Common myeloid progenitor, CD34-positive (primary cell): ENCODE measurements at regions not wholly inside any gene's neighbourhood (a gene's known extent, or its start where the extent isn't known, plus 50 kb on each side); places are given as distances from the start of the nearest gene placed in this dataset.

ENCODE experiments used
- CTCF ChIA-PET: fragments of 350-600 bp; sonication (Branson Sonifier 250); formaldehyde crosslinking; loops from one replicate; lab custom pipeline; 2021; ENCODE audit warnings: antibody characterized with exemption; lab: Charles Lee
- POLR2A ChIA-PET: fragments of 350-600 bp; sonication (Branson Sonifier 250); formaldehyde crosslinking; loops from one replicate; lab custom pipeline; 2021; ENCODE audit warnings: antibody characterized with exemption; lab: Charles Lee
- DNase-seq, 3 donors: peaks; one replicate each; pipeline versions ENCODE4 v3.0.0 to v3.0.0-alpha.2; 2013
- H3K27ac ChIP-seq, 2 experiments: 1 replicate in 1 of 2; 2 replicates in 1 of 2; pipeline ENCODE4 v1.7.0; 2013; ENCODE audit warnings: inconsistent platforms in 2 of 2, low read length in 2 of 2, mild to moderate bottlenecking in 2 of 2, low read depth in 1 of 2, moderate library complexity in 1 of 2; ENCODE audit not compliant: severe bottlenecking in 2 of 2, insufficient read depth in 1 of 2, poor library complexity in 1 of 2
- H3K27me3 ChIP-seq, 5 experiments: replicated peaks in 2 of 5; 1 replicate in 3 of 5; 2 replicates in 2 of 5; pipeline versions ENCODE4 v1.6.1 to v1.7.0; 2013; ENCODE audit warnings: low read length in 4 of 5, mild to moderate bottlenecking in 2 of 5, moderate library complexity in 2 of 5, inconsistent platforms in 1 of 5; ENCODE audit not compliant: insufficient read depth in 5 of 5, control insufficient read depth in 4 of 5
- H3K36me3 ChIP-seq, 4 experiments: 1 replicate in 2 of 4; 2 replicates in 2 of 4; pipeline versions ENCODE4 v1.6.1 to v1.7.0; 2013; ENCODE audit warnings: low read length in 3 of 4, control low read depth in 1 of 4, mild to moderate bottlenecking in 1 of 4; ENCODE audit not compliant: control insufficient read depth in 4 of 4, insufficient read depth in 4 of 4
- H3K4me1 ChIP-seq, 4 experiments: 1 replicate in 3 of 4; 2 replicates in 1 of 4; pipeline versions ENCODE4 v1.6.1 to v1.7.1; 2013; ENCODE audit warnings: low read length in 3 of 4, mild to moderate bottlenecking in 3 of 4, control low read depth in 1 of 4, inconsistent platforms in 1 of 4, moderate library complexity in 1 of 4; ENCODE audit not compliant: control insufficient read depth in 4 of 4, insufficient read depth in 4 of 4; ENCODE audit errors: control extremely low read depth in 1 of 4
- H3K4me3 ChIP-seq, 7 experiments: 1 replicate in 4 of 7; 2 replicates in 3 of 7; pipeline versions ENCODE4 v1.5.1 to v1.7.0; 2013; ENCODE audit warnings: mild to moderate bottlenecking in 7 of 7, low read length in 6 of 7, moderate library complexity in 6 of 7, inconsistent platforms in 2 of 7, low read depth in 2 of 7, control low read depth in 1 of 7; ENCODE audit not compliant: insufficient read depth in 4 of 7, control insufficient read depth in 1 of 7; ENCODE audit errors: extremely low read depth in 1 of 7
- H3K9me3 ChIP-seq, 5 experiments: 1 replicate in 4 of 5; 2 replicates in 1 of 5; pipeline versions ENCODE4 v1.6.1 to v1.7.1; 2013; ENCODE audit warnings: low read length in 4 of 5, mild to moderate bottlenecking in 2 of 5, inconsistent platforms in 1 of 5, low read depth in 1 of 5, moderate library complexity in 1 of 5; ENCODE audit not compliant: control insufficient read depth in 4 of 5, insufficient read depth in 2 of 5; ENCODE audit errors: control extremely low read depth in 1 of 5
- WGBS: methylation state at CpG from one replicate; pipeline ENCODE4 v1.1.5; 2013; ENCODE audit not compliant: insufficient coverage; 5-methylcytosine and 5-hydroxymethylcytosine counted together

GRCh38 chr17:79428988-79429387 lies 181.9 kb downstream of the RBFOX3 start:
- no peak overlapping the region for H3K4me3 ChIP-seq
- no peaks in the 10 kb centered on the region for H3K36me3 ChIP-seq
- ChIA-PET CTCF (no interaction called here), POLR2A (no interaction called here)
- H3K27me3 ChIP-seq, result peaks cover 0 to 45% (median 3%) of the 10 kb centered on the region in 5 experiments
- no peaks in the 10 kb centered on the region for H3K4me1 ChIP-seq
- 75% methylated on average over 10 of the region's 12 CpGs for WGBS
- no peak overlapping the region for H3K27ac ChIP-seq
- no peaks in the 10 kb centered on the region for H3K9me3 ChIP-seq
- DNase-seq, result no peak

DNA sequence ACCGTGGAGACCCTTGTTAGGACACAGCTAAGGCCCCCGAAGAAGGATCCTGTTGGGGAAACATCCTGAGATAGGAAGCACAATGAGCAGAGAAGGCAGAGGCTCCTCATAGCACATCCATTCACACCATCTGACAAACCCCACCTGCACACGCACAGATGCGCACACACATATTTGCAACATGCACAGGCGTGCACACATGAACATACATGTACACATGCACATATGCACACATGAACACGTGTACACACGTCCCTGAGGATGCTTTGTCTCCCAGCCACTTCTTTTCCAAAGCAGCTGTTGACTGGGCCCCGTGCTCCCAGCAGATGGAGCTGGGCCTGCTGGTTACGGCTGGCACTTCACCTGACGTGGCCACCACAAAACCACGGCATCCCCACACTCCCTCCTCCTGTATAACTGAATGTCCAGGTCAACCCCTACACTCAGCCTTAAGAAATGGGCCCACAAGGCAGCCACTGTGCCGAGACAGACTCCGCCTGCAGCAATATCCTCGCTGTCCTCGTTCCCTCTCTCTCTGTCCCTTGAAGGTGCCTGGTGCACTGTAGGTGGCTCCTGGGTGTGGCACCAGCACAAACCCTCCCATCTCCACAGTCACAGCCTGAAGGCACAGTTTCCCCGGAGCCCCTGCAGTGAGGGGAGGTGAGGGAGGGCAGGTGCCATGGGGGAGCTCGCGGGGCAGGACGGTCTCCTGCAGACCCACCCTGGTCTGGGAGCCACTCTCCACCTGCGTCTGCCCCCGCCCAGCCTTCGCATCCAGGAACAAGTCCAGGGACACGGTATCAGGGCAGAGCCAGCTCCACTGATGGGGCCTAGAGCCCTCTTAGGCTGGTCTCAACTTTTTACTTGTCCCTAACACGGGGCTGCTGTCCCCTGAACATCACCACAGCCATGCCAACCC lies 183.0 kb downstream of the RBFOX3 start:
- Histone ChIP-seq H3K36me3 (no peaks in the 10 kb centered on the region), H3K27me3 (peaks cover 0 to 45% (median 3%) of the 10 kb centered on the region in 5 experiments), H3K4me3 (no peak overlapping the region), H3K9me3 (no peaks in the 10 kb centered on the region), H3K27ac (no peak overlapping the region), H3K4me1 (no peaks in the 10 kb centered on the region)
- ChIA-PET CTCF (no interaction called here), POLR2A (interaction anchor here (0.6 kb wide), 1 partner anchor 24 kb away, joined by 3 read pairs; no protein-coding TSS in a partner anchor)
- DNase-seq, result no peak
- 79% methylated on average over 17 of the region's 24 CpGs for WGBS

DNA sequence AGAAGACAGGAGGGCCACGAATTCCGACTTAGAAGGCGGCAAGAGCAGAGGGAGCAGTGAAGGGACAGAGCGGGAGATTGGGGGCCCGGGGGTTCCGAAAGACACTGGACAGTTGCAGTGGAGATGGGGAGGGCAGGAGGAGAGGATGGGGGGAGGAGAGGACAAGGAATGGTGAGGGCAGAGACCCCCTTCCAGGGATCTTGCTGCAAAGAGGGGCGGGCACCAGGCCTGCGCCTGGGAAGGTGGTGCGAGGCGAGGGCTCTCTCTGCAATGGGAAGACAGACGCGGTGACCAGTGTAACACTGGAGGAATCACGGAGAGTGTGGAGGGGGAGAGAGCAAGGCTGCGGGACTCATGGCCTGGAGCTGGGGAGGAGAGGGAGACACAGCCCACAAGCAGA lies 185.2 kb downstream of the RBFOX3 start:
- Histone ChIP-seq H3K9me3 (no peaks in the 10 kb centered on the region), H3K27me3 (peaks cover 0 to 40% (median 3%) of the 10 kb centered on the region in 5 experiments), H3K4me3 (no peak overlapping the region), H3K4me1 (peaks cover 0 to 5% (median 2%) of the 10 kb centered on the region in 4 experiments), H3K36me3 (no peaks in the 10 kb centered on the region), H3K27ac (no peak overlapping the region)
- 91% methylated on average over 14 of the region's 14 CpGs for WGBS
- no peak for DNase-seq
- ChIA-PET POLR2A (no interaction called here), CTCF (no interaction called here)

DNA sequence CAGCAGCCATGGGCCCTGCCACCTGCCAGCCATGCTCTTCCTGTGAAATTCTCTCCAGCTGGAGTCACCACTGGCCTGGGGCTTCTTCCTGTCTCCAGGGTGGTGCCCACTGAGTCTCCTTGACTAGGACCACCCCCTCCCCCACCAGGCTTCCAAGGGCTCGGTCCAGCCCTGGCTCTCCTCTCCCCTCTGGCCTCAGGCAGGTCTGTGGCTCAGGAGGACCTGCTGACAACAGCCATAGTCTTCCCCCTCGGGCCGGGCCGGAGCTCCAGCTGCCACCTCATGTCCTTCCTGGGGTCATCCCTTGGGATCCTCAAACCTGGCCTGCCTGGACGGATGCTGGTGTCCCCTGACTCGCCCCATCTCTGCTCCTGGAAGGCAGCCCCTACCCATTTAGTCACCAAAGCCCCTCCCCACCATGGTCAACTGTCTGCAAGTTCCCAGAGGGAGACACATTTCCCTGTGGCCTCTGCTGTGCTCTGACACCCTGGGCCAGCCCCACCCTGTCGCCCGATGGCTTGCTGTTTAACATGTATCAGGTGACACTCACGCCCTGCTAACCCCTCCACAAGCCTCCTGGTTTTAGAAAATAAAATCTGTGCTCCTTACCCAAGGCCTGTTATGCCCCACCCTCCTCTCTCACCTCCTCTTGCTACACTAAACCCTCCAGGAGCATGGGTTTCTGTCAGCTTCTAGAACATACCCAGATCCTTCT lies 186.2 kb downstream of the RBFOX3 start:
- H3K4me1 ChIP-seq, result peaks cover 0 to 5% (median 2%) of the 10 kb centered on the region in 4 experiments
- WGBS, result 81% methylated on average over 5 of the region's 9 CpGs
- H3K9me3 ChIP-seq, result no peaks in the 10 kb centered on the region
- no peak overlapping the region for H3K4me3 ChIP-seq
- H3K27me3 ChIP-seq, result peaks cover 0 to 37% (median 3%) of the 10 kb centered on the region in 5 experiments
- no peaks in the 10 kb centered on the region for H3K36me3 ChIP-seq
- CTCF ChIA-PET, result no interaction called here
- no peak for DNase-seq
- POLR2A ChIA-PET, result no interaction called here
- H3K27ac ChIP-seq, result no peak overlapping the region

GRCh38 chr17:79423811-79424465 lies 186.9 kb downstream of the RBFOX3 start:
- no peaks in the 10 kb centered on the region for H3K9me3 ChIP-seq
- ChIA-PET POLR2A (no interaction called here), CTCF (no interaction called here)
- 87% methylated on average over 16 of the region's 18 CpGs for WGBS
- no peak for DNase-seq
- no peak overlapping the region for H3K4me3 ChIP-seq
- peaks cover 0 to 5% (median 2%) of the 10 kb centered on the region in 4 experiments for H3K4me1 ChIP-seq
- H3K27me3 ChIP-seq, result peaks cover 0 to 37% (median 2%) of the 10 kb centered on the region in 5 experiments
- no peak overlapping the region for H3K27ac ChIP-seq
- no peaks in the 10 kb centered on the region for H3K36me3 ChIP-seq

DNA sequence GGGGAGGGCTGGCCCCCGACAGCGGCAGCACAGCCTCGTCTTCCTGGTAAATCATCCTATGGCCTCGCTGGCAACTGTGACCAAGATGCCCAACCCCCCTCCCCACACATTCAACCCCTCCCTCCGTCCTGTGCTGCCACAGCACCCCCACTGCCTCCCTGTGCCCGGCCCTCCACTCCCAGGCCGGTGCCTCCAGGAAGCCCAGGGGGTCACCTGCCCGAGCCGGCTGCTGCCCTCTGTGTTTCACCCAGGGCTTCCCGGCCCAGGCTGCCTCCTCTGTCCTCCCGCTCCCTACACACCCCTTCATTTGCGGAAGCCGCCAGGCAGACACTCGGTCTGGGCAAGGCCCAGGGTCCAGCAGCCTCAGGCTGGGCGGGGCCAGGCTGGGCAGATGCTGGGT lies 188.6 kb downstream of the RBFOX3 start:
- Histone ChIP-seq H3K27me3 (peaks cover 0 to 37% (median 0%) of the 10 kb centered on the region in 5 experiments), H3K36me3 (no peaks in the 10 kb centered on the region), H3K4me1 (peaks cover 0 to 5% (median 2%) of the 10 kb centered on the region in 4 experiments), H3K4me3 (no peak overlapping the region), H3K9me3 (no peaks in the 10 kb centered on the region), H3K27ac (no peak overlapping the region)
- POLR2A ChIA-PET, result no interaction called here
- 86% methylated on average over 12 of the region's 15 CpGs for WGBS
- DNase-seq, result no peak
- CTCF ChIA-PET, result no interaction called here
